WTC11 (cell line): ENCODE measurements at regions not wholly inside any gene's neighbourhood (a gene's known extent, or its start where the extent isn't known, plus 50 kb on each side); places are given as distances from the start of the nearest gene placed in this dataset.

Experiments used
- ATAC-seq: fragments of 200-7000 bp; cut with Tn5 transposase; 2 replicates; pipeline ENCODE4 v1.10.0; 2021; ENCODE audit warnings: mild to moderate bottlenecking, moderate library complexity
- CTCF ChIA-PET: fragments of 300-600 bp; sonication (Branson Sonifier 250); formaldehyde crosslinking; loops from one replicate; lab custom pipeline; 2021; ENCODE audit warnings: antibody characterized with exemption; lab: Charles Lee
- POLR2A ChIA-PET: fragments of 350-600 bp; sonication (Branson Sonifier 250); formaldehyde crosslinking; loops from one replicate; lab custom pipeline; 2021; ENCODE audit warnings: antibody characterized with exemption; lab: Charles Lee
- DNase-seq: peaks from one replicate; pipeline ENCODE4 v3.0.0; 2021; ENCODE audit warnings: low spot score
- H3K27ac Mint-ChIP-seq: 2 replicates; pipeline ENCODE4 v1.8.0; 2021; ENCODE audit warnings: mixed read lengths
- H3K27me3 Mint-ChIP-seq: 2 replicates; pipeline ENCODE4 v1.8.0; 2021; ENCODE audit warnings: low read depth, mild to moderate bottlenecking, moderate library complexity, mixed read lengths
- H3K36me3 Mint-ChIP-seq: 2 replicates; pipeline ENCODE4 v1.8.0; 2021; ENCODE audit warnings: mixed read lengths
- H3K4me1 Mint-ChIP-seq: 2 replicates; pipeline ENCODE4 v1.8.0; 2022; ENCODE audit warnings: mixed read lengths
- H3K4me3 Mint-ChIP-seq: 2 replicates; pipeline ENCODE4 v1.8.0; 2021; ENCODE audit warnings: mild to moderate bottlenecking, moderate library complexity, mixed read lengths
- H3K9me3 Mint-ChIP-seq: 2 replicates; pipeline ENCODE4 v1.8.0; 2021; ENCODE audit warnings: mixed read lengths
- ATF6 ChIP-seq: sonication (generic); formaldehyde crosslinking; IDR thresholded peaks from 2 replicates; pipeline ENCODE4 v1.8.1; 2023; ENCODE audit warnings: mild to moderate bottlenecking, missing genetic modification reagents
- CDX4 ChIP-seq: fragments of 250-450 bp; sonication (Bioruptor Pico); IDR thresholded peaks from 2 replicates; pipeline ENCODE4 v1.9.0; 2021; ENCODE audit warnings: moderate library complexity, mild to moderate bottlenecking, inconsistent platforms, borderline replicate concordance
- E2F1 ChIP-seq: sonication (generic); formaldehyde crosslinking; IDR thresholded peaks from 2 replicates; pipeline ENCODE4 v1.8.0; 2022; ENCODE audit warnings: mild to moderate bottlenecking, missing genetic modification reagents
- ELF4 ChIP-seq: sonication (generic); formaldehyde crosslinking; IDR thresholded peaks from 2 replicates; pipeline ENCODE4 v1.8.1; 2022; ENCODE audit warnings: low read depth, mild to moderate bottlenecking, moderate library complexity, missing genetic modification reagents
- EMX1 ChIP-seq: fragments of 250-450 bp; sonication (Bioruptor Pico); IDR thresholded peaks from 2 replicates; pipeline ENCODE4 v1.8.0; 2021; ENCODE audit warnings: mild to moderate bottlenecking
- FOXP1 ChIP-seq: sonication (generic); formaldehyde crosslinking; IDR thresholded peaks from 2 replicates; pipeline ENCODE4 v1.8.0; 2022; ENCODE audit warnings: missing genetic modification reagents, mild to moderate bottlenecking, moderate library complexity, borderline replicate concordance
- FOXP4 ChIP-seq: sonication (generic); formaldehyde crosslinking; IDR thresholded peaks from 2 replicates; pipeline ENCODE4 v1.8.0; 2022; ENCODE audit warnings: mild to moderate bottlenecking, missing genetic modification reagents
- HMGXB4 ChIP-seq: sonication (generic); formaldehyde crosslinking; IDR thresholded peaks from 2 replicates; pipeline ENCODE4 v1.8.1; 2023; ENCODE audit warnings: mild to moderate bottlenecking, moderate library complexity, missing genetic modification reagents
- NR1H2 ChIP-seq: sonication (generic); formaldehyde crosslinking; IDR thresholded peaks from 2 replicates; pipeline ENCODE4 v1.9.0; 2021; ENCODE audit warnings: mild to moderate bottlenecking, moderate library complexity, missing genetic modification reagents
- OVOL2 ChIP-seq: fragments of 250-450 bp; sonication (Bioruptor Pico); IDR thresholded peaks from 2 replicates; pipeline ENCODE4 v1.9.0; 2021; ENCODE audit warnings: mild to moderate bottlenecking, borderline replicate concordance
- SMAD3 ChIP-seq: sonication (generic); formaldehyde crosslinking; IDR thresholded peaks from 2 replicates; pipeline ENCODE4 v1.8.0; 2022; ENCODE audit warnings: missing genetic modification reagents, mild to moderate bottlenecking, borderline replicate concordance
- ZNF219 ChIP-seq: sonication (generic); formaldehyde crosslinking; IDR thresholded peaks from 2 replicates; pipeline ENCODE4 v1.8.0; 2023; ENCODE audit warnings: missing genetic modification reagents, mild to moderate bottlenecking, borderline replicate concordance
- ZNF281 ChIP-seq: sonication (generic); formaldehyde crosslinking; IDR thresholded peaks from 2 replicates; pipeline ENCODE4 v1.8.0; 2023; ENCODE audit warnings: mild to moderate bottlenecking, missing genetic modification reagents
- ZSCAN18 ChIP-seq: fragments of 250-450 bp; sonication (Bioruptor Pico); IDR thresholded peaks from 2 replicates; pipeline ENCODE4 v2.1.2; 2022; ENCODE audit warnings: mild to moderate bottlenecking, moderate library complexity
- TF ChIP-seq, protein P1 (sequence below): sonication (generic); formaldehyde crosslinking; IDR thresholded peaks from 2 replicates; pipeline ENCODE4 v1.8.1; 2023; ENCODE audit warnings: mild to moderate bottlenecking, missing genetic modification reagents, moderate library complexity
- TF ChIP-seq, protein P2 (sequence below): fragments of 250-450 bp; sonication (Bioruptor Pico); IDR thresholded peaks from 2 replicates; pipeline ENCODE4 v1.9.0; 2021; ENCODE audit warnings: mild to moderate bottlenecking

- TF ChIP-seq, protein P1, sequence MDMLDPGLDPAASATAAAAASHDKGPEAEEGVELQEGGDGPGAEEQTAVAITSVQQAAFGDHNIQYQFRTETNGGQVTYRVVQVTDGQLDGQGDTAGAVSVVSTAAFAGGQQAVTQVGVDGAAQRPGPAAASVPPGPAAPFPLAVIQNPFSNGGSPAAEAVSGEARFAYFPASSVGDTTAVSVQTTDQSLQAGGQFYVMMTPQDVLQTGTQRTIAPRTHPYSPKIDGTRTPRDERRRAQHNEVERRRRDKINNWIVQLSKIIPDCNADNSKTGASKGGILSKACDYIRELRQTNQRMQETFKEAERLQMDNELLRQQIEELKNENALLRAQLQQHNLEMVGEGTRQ (CRISPR knock-in tag) = no peak
- TF ChIP-seq NR1H2 (CRISPR knock-in tag) (no peak), ZNF219 (no peak), SMAD3 (no peak)
These were observed 519.2 kb upstream of the B3GALT2 start (continued) for GRCh38 chr1:193705554-193705981.

DNA sequence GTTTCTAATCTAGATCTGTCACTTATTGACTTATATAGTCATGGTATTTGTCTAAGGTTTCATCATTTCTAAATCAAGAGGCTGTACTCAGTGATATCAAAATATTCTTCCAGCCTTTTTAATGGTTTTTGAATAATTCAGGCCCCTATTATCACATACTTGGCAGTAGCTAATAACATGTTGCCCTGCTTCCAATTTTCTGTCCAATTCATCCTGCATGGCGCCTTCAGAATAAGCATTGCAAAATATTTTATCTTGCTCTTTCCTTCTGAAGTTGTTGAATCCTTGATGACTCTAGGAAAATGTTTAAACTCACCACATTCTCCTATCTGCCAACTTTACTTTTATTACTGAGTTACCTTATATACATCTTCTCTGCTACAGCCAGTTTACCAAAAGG lies 517.2 kb upstream of the B3GALT2 start:
- ChIA-PET CTCF (no interaction called here), POLR2A (no interaction called here)
- no peaks in the 10 kb centered on the region for H3K36me3 Mint-ChIP-seq
- H3K27me3 Mint-ChIP-seq = no peaks in the 10 kb centered on the region
- no peaks in the 10 kb centered on the region for H3K4me1 Mint-ChIP-seq
- H3K27ac Mint-ChIP-seq = no peak overlapping the region
- no peak for ATAC-seq
- TF ChIP-seq FOXP4 (CRISPR knock-in tag) (no peak), HMGXB4 (CRISPR knock-in tag) (no peak), FOXP1 (CRISPR knock-in tag) (no peak), OVOL2 (CRISPR knock-in tag) (no peak), ZSCAN18 (CRISPR knock-in tag) (no peak), ELF4 (CRISPR knock-in tag) (no peak)
- no peak overlapping the region for H3K4me3 Mint-ChIP-seq
- H3K9me3 Mint-ChIP-seq = no peaks in the 10 kb centered on the region
- DNase-seq = no peak

DNA sequence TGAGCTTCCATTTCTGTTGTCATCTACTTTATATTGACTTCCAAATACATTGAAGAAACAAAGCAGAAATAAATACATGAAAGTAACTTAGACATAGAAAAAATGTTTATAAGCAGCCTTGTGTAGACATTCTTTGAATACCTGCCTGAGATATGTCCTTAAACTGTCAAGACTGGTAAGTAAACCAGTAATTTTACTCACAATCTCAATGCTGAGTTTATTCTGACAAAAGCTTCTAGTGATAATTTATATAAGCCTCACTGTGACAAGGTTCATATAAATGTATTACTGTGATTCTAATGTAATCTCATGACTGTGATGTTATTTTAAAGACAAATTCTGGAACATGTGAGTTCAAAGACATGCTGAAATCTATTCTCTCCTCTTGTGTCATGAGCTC lies 516.7 kb upstream of the B3GALT2 start:
- H3K4me1 Mint-ChIP-seq = no peaks in the 10 kb centered on the region
- no peaks in the 10 kb centered on the region for H3K27me3 Mint-ChIP-seq
- H3K4me3 Mint-ChIP-seq = no peak overlapping the region
- no peaks in the 10 kb centered on the region for H3K9me3 Mint-ChIP-seq
- no peak for DNase-seq
- H3K27ac Mint-ChIP-seq = no peak overlapping the region
- no peak for ATAC-seq
- CTCF ChIA-PET = no interaction called here
- TF ChIP-seq E2F1 (CRISPR knock-in tag) = no peak
- no peak for TF ChIP-seq ZNF281
- no peak for TF ChIP-seq ZNF219
- no peak for TF ChIP-seq ATF6 (CRISPR knock-in tag)
- TF ChIP-seq CDX4 (CRISPR knock-in tag) = no peak
- TF ChIP-seq EMX1 = no peak
- TF ChIP-seq ELF4 (CRISPR knock-in tag) = no peak
- TF ChIP-seq, protein P2, sequence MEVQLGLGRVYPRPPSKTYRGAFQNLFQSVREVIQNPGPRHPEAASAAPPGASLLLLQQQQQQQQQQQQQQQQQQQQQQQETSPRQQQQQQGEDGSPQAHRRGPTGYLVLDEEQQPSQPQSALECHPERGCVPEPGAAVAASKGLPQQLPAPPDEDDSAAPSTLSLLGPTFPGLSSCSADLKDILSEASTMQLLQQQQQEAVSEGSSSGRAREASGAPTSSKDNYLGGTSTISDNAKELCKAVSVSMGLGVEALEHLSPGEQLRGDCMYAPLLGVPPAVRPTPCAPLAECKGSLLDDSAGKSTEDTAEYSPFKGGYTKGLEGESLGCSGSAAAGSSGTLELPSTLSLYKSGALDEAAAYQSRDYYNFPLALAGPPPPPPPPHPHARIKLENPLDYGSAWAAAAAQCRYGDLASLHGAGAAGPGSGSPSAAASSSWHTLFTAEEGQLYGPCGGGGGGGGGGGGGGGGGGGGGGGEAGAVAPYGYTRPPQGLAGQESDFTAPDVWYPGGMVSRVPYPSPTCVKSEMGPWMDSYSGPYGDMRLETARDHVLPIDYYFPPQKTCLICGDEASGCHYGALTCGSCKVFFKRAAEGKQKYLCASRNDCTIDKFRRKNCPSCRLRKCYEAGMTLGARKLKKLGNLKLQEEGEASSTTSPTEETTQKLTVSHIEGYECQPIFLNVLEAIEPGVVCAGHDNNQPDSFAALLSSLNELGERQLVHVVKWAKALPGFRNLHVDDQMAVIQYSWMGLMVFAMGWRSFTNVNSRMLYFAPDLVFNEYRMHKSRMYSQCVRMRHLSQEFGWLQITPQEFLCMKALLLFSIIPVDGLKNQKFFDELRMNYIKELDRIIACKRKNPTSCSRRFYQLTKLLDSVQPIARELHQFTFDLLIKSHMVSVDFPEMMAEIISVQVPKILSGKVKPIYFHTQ (CRISPR knock-in tag) = no peak
- no peaks in the 10 kb centered on the region for H3K36me3 Mint-ChIP-seq
- POLR2A ChIA-PET = no interaction called here
